ENCODE measurements at regions not wholly inside any gene's neighbourhood (a gene's known extent, or its start where the extent isn't known, plus 50 kb on each side); places are given as distances from the start of the nearest gene placed in this dataset.

DNA sequence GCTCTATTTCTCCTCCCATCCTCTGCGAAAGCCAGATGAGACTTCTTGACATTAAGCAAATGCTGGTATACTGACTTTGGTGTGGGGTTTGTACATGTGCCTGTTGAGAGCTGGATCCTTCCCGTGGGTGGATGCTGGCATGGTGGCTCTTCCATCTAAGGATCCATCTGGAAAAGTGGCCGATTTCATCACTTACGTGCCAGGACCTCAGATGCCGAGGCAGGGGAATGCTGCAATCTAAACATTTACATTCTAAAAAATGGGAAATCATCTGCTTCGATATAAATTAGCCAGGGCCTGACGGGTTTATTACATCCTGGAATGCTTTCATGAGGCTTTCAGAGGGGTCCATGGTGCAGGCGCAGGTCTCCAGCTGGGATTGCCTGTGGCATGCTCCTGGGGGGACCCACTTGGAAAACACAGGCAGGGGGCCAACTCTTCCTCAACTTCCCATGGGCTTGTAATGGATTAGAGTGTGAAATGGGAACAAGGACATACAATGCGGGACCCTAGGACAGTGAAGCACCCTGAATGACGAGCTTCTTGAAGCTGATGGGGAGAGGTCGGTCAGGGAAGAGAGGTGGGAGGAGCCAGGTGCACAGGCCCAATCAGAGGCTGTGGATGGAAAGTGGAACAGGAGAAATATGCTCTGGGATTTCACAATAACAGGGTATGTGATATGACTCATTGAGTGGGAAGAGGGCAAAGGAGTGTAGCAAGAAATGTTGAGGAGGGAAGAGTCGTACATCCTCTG lies 105.5 kb upstream of the PITX1 start:
- TF ChIP-seq, protein P1, sequence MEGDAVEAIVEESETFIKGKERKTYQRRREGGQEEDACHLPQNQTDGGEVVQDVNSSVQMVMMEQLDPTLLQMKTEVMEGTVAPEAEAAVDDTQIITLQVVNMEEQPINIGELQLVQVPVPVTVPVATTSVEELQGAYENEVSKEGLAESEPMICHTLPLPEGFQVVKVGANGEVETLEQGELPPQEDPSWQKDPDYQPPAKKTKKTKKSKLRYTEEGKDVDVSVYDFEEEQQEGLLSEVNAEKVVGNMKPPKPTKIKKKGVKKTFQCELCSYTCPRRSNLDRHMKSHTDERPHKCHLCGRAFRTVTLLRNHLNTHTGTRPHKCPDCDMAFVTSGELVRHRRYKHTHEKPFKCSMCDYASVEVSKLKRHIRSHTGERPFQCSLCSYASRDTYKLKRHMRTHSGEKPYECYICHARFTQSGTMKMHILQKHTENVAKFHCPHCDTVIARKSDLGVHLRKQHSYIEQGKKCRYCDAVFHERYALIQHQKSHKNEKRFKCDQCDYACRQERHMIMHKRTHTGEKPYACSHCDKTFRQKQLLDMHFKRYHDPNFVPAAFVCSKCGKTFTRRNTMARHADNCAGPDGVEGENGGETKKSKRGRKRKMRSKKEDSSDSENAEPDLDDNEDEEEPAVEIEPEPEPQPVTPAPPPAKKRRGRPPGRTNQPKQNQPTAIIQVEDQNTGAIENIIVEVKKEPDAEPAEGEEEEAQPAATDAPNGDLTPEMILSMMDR (IDR thresholded peaks at IDR 0.05; ENCODE audit: low read depth, low read length), result no peak
- H3K4me3 ChIP-seq (ENCODE audit: low read depth, low read length), result peak overlapping the region; percentile 25

DNA sequence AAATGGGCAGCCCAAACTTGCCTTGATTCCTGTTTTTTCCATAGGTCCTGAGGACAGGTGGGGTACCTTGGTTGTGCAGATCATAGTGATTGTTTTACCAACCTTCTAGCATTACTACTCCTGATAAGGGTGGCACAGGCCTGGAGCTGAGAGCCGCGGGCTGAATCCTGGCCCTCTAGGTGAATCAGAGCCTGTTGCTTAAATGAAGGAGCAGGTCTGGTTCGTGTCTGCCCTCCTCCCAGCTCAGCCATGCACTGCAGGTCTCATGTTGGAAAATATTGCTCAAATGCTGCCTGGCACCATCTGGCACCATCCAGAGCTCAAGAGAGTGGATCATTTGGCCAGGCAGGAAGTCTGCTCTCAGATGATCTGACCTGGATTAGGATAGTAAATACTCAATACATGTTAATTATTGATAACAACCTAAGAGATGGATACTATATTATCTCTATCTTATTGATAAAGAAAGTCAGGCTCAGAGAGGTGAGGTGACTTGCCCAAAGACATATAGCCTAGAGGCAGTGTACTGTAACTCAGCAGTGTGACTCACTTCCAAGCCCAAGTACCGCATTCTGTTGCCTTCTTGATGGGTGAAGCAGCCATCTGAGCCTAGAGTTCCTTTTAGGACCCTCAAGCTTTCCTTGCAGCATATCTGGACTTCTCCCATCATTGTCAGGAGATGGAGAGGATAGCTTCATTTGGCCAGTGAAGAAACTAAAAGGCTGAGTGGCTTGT lies 104.3 kb upstream of the PITX1 start:
- no peak overlapping the region for H3K4me3 ChIP-seq (ENCODE audit: low read depth, low read length)
- TF ChIP-seq, protein P1 (IDR thresholded peaks at IDR 0.05; ENCODE audit: low read depth, low read length), result no peak

DNA sequence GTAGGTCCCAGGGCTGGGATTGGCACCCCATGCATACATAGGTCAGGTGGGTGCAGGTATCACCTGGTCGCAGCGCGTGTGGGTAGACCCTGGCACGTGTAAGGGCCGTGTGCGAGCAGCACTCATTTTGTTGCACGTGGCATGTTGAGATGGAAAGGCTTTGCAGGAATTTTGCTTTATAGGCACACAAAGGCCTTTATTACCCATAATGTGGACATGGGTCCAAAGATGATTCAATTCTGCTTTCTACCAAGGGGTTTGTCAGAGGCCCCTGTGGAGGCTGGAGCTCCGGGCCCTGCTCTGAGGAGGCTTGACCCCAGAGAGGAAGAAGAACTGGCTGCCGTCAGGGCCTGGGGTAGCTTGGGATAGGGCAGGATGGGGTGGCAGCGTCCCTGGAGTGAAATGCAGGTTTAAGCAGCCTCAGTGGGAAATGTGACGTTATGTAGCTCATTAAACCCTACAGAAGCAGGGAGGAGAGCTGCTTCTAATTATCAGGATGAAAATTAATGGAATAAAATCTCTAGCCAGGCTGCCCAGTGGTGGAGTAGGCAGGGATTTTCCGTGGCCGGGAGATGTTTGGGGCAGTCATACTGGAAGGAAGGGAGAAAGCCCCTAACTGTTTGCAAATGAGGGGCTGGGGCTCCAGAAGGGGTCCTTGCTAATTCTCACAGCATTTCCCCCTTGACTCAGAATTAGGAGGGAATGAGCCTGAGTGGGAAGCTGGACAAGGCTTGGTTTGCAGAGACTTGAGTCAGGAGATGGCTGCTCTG lies 103.3 kb upstream of the PITX1 start:
- H3K4me3 ChIP-seq (ENCODE audit: low read depth, low read length), result no peak overlapping the region
- TF ChIP-seq, protein P1 (IDR thresholded peaks at IDR 0.05; ENCODE audit: low read depth, low read length), result no peak

DNA sequence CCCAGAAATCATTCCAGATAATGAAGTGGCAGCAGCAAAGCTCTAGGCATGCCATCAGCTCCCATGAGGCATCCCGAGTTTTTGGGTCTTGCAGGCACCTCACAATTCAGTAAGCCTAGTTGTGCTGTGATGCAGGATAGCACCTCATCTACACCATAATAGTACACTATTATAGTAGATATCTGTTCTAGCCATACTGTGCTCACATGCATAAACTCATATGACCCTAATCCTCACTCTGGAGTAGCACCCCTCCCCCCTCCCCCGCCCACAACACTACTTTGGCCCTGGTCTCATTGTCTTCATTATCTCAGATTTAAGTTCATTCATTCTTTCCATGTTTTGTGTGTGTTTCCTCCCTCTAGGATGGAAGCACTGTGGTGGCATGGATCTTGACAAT lies 102.5 kb upstream of the PITX1 start:
- TF ChIP-seq, protein P1 (IDR thresholded peaks at IDR 0.05; ENCODE audit: low read depth, low read length), result no peak
- H3K4me3 ChIP-seq (ENCODE audit: low read depth, low read length), result no peak overlapping the region

DNA sequence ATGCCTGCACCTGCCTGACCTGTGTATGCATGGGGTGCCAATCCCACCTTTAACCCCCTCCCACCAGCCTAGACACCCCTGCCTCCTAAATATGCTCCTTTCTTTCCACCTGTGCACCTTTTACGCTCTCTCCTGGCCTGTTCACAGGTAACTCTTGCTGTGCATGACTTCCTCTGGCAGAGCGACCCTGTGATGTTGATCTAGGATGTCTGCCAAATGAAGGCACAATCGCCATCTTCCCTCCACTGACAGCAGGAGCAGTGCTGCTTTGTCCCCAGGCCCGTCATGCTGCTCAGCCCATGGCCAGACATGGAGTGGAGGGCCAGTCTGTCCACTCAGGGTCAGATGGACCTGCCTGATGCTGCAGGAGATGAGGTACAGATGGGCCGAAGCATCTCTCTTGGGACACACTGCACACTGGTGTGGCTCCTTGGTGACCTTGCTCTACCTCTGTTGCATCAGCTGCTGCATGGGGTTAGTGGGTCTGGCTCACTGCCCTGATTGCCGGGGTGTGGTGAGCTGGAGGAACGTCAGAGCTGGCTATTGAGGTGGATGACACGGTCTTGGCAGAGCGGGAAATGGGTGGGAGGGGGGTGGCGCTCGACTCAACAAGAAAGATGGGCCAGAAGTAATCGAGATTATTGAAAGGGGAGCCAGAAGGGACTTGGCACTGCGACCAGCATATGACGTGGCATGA lies 101.7 kb upstream of the PITX1 start:
- no peak overlapping the region for H3K4me3 ChIP-seq (ENCODE audit: low read depth, low read length)
- TF ChIP-seq, protein P1 (IDR thresholded peaks at IDR 0.05; ENCODE audit: low read depth, low read length), result no peak

DNA sequence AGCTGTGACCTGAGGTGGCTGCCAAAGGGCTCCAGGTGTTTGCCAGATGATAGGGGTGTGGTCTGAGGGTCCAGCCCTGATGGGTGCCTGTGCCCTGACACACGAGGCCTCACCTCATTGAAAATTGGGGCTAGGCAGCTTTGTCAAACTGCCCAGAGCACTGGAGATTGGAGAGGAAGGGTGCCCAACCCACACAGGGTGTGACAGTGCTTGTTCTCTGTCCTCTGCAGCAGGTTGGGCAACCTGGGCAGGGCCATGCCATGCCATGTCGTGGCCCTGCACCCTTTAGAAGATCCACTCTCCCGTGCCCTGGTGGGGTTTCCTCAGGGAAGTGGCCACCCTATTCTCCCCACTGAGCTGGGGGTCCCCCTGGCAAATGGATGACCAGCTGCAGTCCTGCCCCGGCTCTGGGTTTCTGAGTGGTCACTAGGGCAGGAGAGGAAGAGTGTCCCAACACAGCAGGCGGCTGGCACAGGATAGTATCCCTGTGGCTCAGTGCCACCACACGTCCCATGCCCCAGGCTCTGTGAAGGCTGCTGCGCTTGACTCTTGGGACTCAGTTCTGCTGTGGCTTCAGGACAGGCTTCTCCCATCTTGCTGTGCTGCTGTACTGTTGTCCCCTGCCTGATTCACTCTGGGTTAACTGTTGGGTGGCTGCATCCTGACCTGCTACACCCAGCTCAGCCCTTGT lies 100.8 kb upstream of the PITX1 start:
- H3K4me3 ChIP-seq (ENCODE audit: low read depth, low read length), result no peak overlapping the region
- TF ChIP-seq, protein P1 (IDR thresholded peaks at IDR 0.05; ENCODE audit: low read depth, low read length), result no peak

Measured in WI38 (cell line).